SK-N-SH (cell line): ENCODE measurements at regions not wholly inside any gene's neighbourhood (a gene's known extent, or its start where the extent isn't known, plus 50 kb on each side); places are given as distances from the start of the nearest gene placed in this dataset.

Experiments used
- JUND ChIP-seq: IDR thresholded peaks from 2 replicates; pipeline ENCODE4 v1.4.0; 2012
- MEF2A ChIP-seq: IDR thresholded peaks from 2 replicates; pipeline ENCODE4 v1.4.0; 2012; ENCODE audit warnings: low read depth, borderline replicate concordance
- POLR2AphosphoS5 ChIP-seq: IDR thresholded peaks from 2 replicates; pipeline ENCODE4 v1.6.1; 2012; ENCODE audit warnings: low read depth, low read length
- RFX5 ChIP-seq: IDR thresholded peaks from 2 replicates; pipeline ENCODE4 v1.6.1; 2012; ENCODE audit warnings: mild to moderate bottlenecking, improper control_type of control experiment, low read length
- SMC3 ChIP-seq: IDR thresholded peaks from 2 replicates; pipeline ENCODE4 v1.6.1; 2012; ENCODE audit warnings: low read depth, low read length, improper control_type of control experiment
- TF ChIP-seq, protein P1 (sequence below): IDR thresholded peaks from 2 replicates; pipeline ENCODE4 v1.6.1; 2012; ENCODE audit warnings: mild to moderate bottlenecking, low read depth, low read length, moderate library complexity
- TF ChIP-seq, protein P2 (sequence below): IDR thresholded peaks from 2 replicates; pipeline ENCODE4 v1.4.0; 2012; ENCODE audit warnings: low read depth, borderline replicate concordance
- TF ChIP-seq, protein P3 (sequence below): fragments of 200-600 bp; sonication (generic); IDR thresholded peaks from 2 replicates; pipeline ENCODE4 v1.6.1; 2017; ENCODE audit warnings: antibody characterized with exemption, mild to moderate bottlenecking, moderate library complexity
- TF ChIP-seq, protein P4 (sequence below): fragments of 150-350 bp; IDR thresholded peaks from 2 replicates; pipeline ENCODE4 v1.6.1; 2017; ENCODE audit warnings: antibody characterized with exemption, low read length, low read depth, borderline replicate concordance

GRCh38 chrX:104419926-104420325 is 146.1 kb upstream of the IL1RAPL2 start:
- TF ChIP-seq RFX5 (no peak), SMC3 (no peak), MEF2A (no peak), JUND (no peak), POLR2AphosphoS5 (no peak)
- TF ChIP-seq, protein P1, sequence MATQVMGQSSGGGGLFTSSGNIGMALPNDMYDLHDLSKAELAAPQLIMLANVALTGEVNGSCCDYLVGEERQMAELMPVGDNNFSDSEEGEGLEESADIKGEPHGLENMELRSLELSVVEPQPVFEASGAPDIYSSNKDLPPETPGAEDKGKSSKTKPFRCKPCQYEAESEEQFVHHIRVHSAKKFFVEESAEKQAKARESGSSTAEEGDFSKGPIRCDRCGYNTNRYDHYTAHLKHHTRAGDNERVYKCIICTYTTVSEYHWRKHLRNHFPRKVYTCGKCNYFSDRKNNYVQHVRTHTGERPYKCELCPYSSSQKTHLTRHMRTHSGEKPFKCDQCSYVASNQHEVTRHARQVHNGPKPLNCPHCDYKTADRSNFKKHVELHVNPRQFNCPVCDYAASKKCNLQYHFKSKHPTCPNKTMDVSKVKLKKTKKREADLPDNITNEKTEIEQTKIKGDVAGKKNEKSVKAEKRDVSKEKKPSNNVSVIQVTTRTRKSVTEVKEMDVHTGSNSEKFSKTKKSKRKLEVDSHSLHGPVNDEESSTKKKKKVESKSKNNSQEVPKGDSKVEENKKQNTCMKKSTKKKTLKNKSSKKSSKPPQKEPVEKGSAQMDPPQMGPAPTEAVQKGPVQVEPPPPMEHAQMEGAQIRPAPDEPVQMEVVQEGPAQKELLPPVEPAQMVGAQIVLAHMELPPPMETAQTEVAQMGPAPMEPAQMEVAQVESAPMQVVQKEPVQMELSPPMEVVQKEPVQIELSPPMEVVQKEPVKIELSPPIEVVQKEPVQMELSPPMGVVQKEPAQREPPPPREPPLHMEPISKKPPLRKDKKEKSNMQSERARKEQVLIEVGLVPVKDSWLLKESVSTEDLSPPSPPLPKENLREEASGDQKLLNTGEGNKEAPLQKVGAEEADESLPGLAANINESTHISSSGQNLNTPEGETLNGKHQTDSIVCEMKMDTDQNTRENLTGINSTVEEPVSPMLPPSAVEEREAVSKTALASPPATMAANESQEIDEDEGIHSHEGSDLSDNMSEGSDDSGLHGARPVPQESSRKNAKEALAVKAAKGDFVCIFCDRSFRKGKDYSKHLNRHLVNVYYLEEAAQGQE: no peak
- TF ChIP-seq, protein P2, sequence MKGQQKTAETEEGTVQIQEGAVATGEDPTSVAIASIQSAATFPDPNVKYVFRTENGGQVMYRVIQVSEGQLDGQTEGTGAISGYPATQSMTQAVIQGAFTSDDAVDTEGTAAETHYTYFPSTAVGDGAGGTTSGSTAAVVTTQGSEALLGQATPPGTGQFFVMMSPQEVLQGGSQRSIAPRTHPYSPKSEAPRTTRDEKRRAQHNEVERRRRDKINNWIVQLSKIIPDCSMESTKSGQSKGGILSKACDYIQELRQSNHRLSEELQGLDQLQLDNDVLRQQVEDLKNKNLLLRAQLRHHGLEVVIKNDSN: no peak
- TF ChIP-seq, protein P3, sequence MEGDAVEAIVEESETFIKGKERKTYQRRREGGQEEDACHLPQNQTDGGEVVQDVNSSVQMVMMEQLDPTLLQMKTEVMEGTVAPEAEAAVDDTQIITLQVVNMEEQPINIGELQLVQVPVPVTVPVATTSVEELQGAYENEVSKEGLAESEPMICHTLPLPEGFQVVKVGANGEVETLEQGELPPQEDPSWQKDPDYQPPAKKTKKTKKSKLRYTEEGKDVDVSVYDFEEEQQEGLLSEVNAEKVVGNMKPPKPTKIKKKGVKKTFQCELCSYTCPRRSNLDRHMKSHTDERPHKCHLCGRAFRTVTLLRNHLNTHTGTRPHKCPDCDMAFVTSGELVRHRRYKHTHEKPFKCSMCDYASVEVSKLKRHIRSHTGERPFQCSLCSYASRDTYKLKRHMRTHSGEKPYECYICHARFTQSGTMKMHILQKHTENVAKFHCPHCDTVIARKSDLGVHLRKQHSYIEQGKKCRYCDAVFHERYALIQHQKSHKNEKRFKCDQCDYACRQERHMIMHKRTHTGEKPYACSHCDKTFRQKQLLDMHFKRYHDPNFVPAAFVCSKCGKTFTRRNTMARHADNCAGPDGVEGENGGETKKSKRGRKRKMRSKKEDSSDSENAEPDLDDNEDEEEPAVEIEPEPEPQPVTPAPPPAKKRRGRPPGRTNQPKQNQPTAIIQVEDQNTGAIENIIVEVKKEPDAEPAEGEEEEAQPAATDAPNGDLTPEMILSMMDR: no peak
- TF ChIP-seq, protein P4, sequence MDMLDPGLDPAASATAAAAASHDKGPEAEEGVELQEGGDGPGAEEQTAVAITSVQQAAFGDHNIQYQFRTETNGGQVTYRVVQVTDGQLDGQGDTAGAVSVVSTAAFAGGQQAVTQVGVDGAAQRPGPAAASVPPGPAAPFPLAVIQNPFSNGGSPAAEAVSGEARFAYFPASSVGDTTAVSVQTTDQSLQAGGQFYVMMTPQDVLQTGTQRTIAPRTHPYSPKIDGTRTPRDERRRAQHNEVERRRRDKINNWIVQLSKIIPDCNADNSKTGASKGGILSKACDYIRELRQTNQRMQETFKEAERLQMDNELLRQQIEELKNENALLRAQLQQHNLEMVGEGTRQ: no peak
